NCI-H345 (cell line): ENCODE measurements at regions not wholly inside any gene's neighbourhood (a gene's known extent, or its start where the extent isn't known, plus 50 kb on each side); places are given as distances from the start of the nearest gene placed in this dataset.

Experiments
- DNase-seq: peaks from one replicate; lab custom pipeline; 2025; lab: John Stamatoyannopoulos, UW

DNA sequence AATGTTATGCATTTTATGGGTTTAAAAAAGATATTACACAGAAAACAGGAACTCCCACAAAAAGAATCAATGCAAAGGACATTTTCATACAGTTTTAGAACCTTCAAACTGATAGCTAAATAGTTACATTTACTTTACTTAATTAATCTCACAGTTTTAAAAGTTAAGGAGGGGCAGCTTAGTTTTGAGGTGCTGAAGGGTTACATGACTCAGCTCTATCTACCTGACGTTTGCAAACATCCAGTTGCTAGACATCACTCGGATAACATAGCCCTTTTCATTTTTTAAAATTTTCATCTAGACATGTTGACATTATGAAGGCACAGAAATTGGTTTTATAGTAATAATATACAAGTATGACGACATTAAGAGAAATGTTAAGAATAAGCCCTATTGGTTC lies 53.7 kb upstream of the HSD17B12 start:
- no peak for DNase-seq
